ENCODE measurements at regions not wholly inside any gene's neighbourhood (a gene's known extent, or its start where the extent isn't known, plus 50 kb on each side); places are given as distances from the start of the nearest gene placed in this dataset.

GRCh38 chr3:175965036-175965435, 1105.9 kb downstream of the NAALADL2 start:
- ChIA-PET POLR2A (no interaction called here), CTCF (no interaction called here)
- H3K4me1 Mint-ChIP-seq (ENCODE audit: insufficient read depth, unreplicated experiment): no peaks in the 10 kb centered on the region
- H3K36me3 Mint-ChIP-seq (ENCODE audit: insufficient read depth, unreplicated experiment): no peaks in the 10 kb centered on the region
- H3K27me3 Mint-ChIP-seq (ENCODE audit: insufficient read depth, unreplicated experiment): no peaks in the 10 kb centered on the region
- intact Hi-C loops (cut with micrococcal nuclease): no loop called here
- no peak overlapping the region for H3K4me3 Mint-ChIP-seq (ENCODE audit: unreplicated experiment)
- BruUV-seq (replicated peaks): no TSS peak
- H3K9me3 Mint-ChIP-seq (ENCODE audit: unreplicated experiment): peaks cover 8% of the 10 kb centered on the region
- no peak overlapping the region for H3K27ac Mint-ChIP-seq (ENCODE audit: low read depth, unreplicated experiment)
- DNase-seq (ENCODE audit: unreplicated experiment): no peak
- no peak for TF ChIP-seq CTCF (IDR thresholded peaks at IDR 0.05; ENCODE audit: unreplicated experiment)

GRCh38 chr3:175957427-175957826, 1098.3 kb downstream of the NAALADL2 start:
- no peak for TF ChIP-seq CTCF (IDR thresholded peaks at IDR 0.05; ENCODE audit: unreplicated experiment)
- BruUV-seq (replicated peaks): no TSS peak
- Mint-ChIP-seq H3K4me1 (ENCODE audit: insufficient read depth, unreplicated experiment) (no peaks in the 10 kb centered on the region), H3K36me3 (ENCODE audit: insufficient read depth, unreplicated experiment) (no peaks in the 10 kb centered on the region), H3K4me3 (ENCODE audit: unreplicated experiment) (no peak overlapping the region), H3K27me3 (ENCODE audit: insufficient read depth, unreplicated experiment) (no peaks in the 10 kb centered on the region), H3K9me3 (ENCODE audit: unreplicated experiment) (peaks cover 6% of the 10 kb centered on the region), H3K27ac (ENCODE audit: low read depth, unreplicated experiment) (no peak overlapping the region)
- DNase-seq (ENCODE audit: unreplicated experiment): no peak
- ChIA-PET POLR2A (no interaction called here), CTCF (interaction anchor here (0.7 kb wide), 1 partner anchor 19 kb away, joined by 4 read pairs; no protein-coding TSS in a partner anchor)
- intact Hi-C loops (cut with micrococcal nuclease): no loop called here

- BruUV-seq (replicated peaks): no TSS peak
- Mint-ChIP-seq H3K9me3 (ENCODE audit: unreplicated experiment) (peaks cover 6% of the 10 kb centered on the region), H3K4me1 (ENCODE audit: insufficient read depth, unreplicated experiment) (no peaks in the 10 kb centered on the region), H3K27me3 (ENCODE audit: insufficient read depth, unreplicated experiment) (no peaks in the 10 kb centered on the region), H3K36me3 (ENCODE audit: insufficient read depth, unreplicated experiment) (no peaks in the 10 kb centered on the region), H3K4me3 (ENCODE audit: unreplicated experiment) (no peak overlapping the region), H3K27ac (ENCODE audit: low read depth, unreplicated experiment) (no peak overlapping the region)
- intact Hi-C loops (cut with micrococcal nuclease): no loop called here
- POLR2A ChIA-PET: no interaction called here
- no peak for TF ChIP-seq CTCF (IDR thresholded peaks at IDR 0.05; ENCODE audit: unreplicated experiment)
- CTCF ChIA-PET: interaction anchor here (0.7 kb wide), 1 partner anchor 19 kb away, joined by 4 read pairs; no protein-coding TSS in a partner anchor
- no peak for DNase-seq (ENCODE audit: unreplicated experiment)
Observed at GRCh38 chr3:175956964-175957363, 1097.8 kb downstream of the NAALADL2 start.

- Mint-ChIP-seq H3K4me1 (ENCODE audit: insufficient read depth, unreplicated experiment) (peaks cover 10% of the 10 kb centered on the region), H3K27ac (ENCODE audit: low read depth, unreplicated experiment) (no peak overlapping the region), H3K9me3 (ENCODE audit: unreplicated experiment) (peaks cover 6% of the 10 kb centered on the region), H3K36me3 (ENCODE audit: insufficient read depth, unreplicated experiment) (no peaks in the 10 kb centered on the region), H3K4me3 (ENCODE audit: unreplicated experiment) (no peak overlapping the region), H3K27me3 (ENCODE audit: insufficient read depth, unreplicated experiment) (no peaks in the 10 kb centered on the region)
- DNase-seq (ENCODE audit: unreplicated experiment): peak; percentile 21
- BruUV-seq (replicated peaks): no TSS peak
- ChIA-PET POLR2A (no interaction called here), CTCF (interaction anchor here (0.6 kb wide), 1 partner anchor 710 kb away, joined by 3 read pairs; no protein-coding TSS in a partner anchor)
- intact Hi-C loops (cut with micrococcal nuclease): no loop called here
- TF ChIP-seq CTCF (IDR thresholded peaks at IDR 0.05; ENCODE audit: unreplicated experiment): no peak
Observed at GRCh38 chr3:175951047-175951694, 1092.0 kb downstream of the NAALADL2 start.

Data from MCF 10A (cell line).